ENCODE measurements at regions not wholly inside any gene's neighbourhood (a gene's known extent, or its start where the extent isn't known, plus 50 kb on each side); places are given as distances from the start of the nearest gene placed in this dataset.

GRCh38 chr11:112656772-112657428 lies 304.3 kb upstream of the NCAM1 start:
- no peaks in the 10 kb centered on the region for H3K36me3 ChIP-seq (ENCODE audit: insufficient read depth)
- no peak overlapping the region for H3K9ac ChIP-seq
- no peak overlapping the region for H2AFZ ChIP-seq (ENCODE audit: low read depth)
- H3K27me3 ChIP-seq (ENCODE audit: insufficient read depth, low read depth), result no peaks in the 10 kb centered on the region
- no peak for TF ChIP-seq CTCF (conservative IDR thresholded peaks at IDR 0.05; ENCODE audit: low read depth, low read length)
- H4K20me1 ChIP-seq (ENCODE audit: insufficient read depth), result no peaks in the 10 kb centered on the region
- no peak overlapping the region for H3K4me2 ChIP-seq
- H3K79me2 ChIP-seq (ENCODE audit: insufficient read depth, low read depth), result no peaks in the 10 kb centered on the region
- H3K4me3 ChIP-seq (IDR thresholded peaks at IDR 0.05; ENCODE audit: insufficient read depth, low read depth, low read length), result no peak overlapping the region
- H3K4me1 ChIP-seq (ENCODE audit: low read depth, poor library complexity, severe bottlenecking), result no peaks in the 10 kb centered on the region
- H3K27ac ChIP-seq, result no peak overlapping the region

GRCh38 chr11:112658431-112658878 lies 302.8 kb upstream of the NCAM1 start:
- H3K4me2 ChIP-seq, result no peak overlapping the region
- TF ChIP-seq CTCF (conservative IDR thresholded peaks at IDR 0.05; ENCODE audit: low read depth, low read length), result no peak

GRCh38 chr11:112661146-112661545 lies 300.1 kb upstream of the NCAM1 start:
- Histone ChIP-seq H3K27ac (no peak overlapping the region), H2AFZ (ENCODE audit: low read depth) (no peak overlapping the region), H4K20me1 (ENCODE audit: insufficient read depth) (no peaks in the 10 kb centered on the region), H3K27me3 (ENCODE audit: insufficient read depth, low read depth) (no peaks in the 10 kb centered on the region), H3K79me2 (ENCODE audit: insufficient read depth, low read depth) (no peaks in the 10 kb centered on the region), H3K4me3 (IDR thresholded peaks at IDR 0.05; ENCODE audit: insufficient read depth, low read depth, low read length) (no peak overlapping the region), H3K36me3 (ENCODE audit: insufficient read depth) (no peaks in the 10 kb centered on the region), H3K9ac (no peak overlapping the region), H3K4me2 (no peak overlapping the region), H3K4me1 (ENCODE audit: low read depth, poor library complexity, severe bottlenecking) (no peaks in the 10 kb centered on the region)
- no peak for TF ChIP-seq CTCF (conservative IDR thresholded peaks at IDR 0.05; ENCODE audit: low read depth, low read length)

More at GRCh38 chr11:112658431-112658878, 302.8 kb upstream of the NCAM1 start:
- no peaks in the 10 kb centered on the region for H4K20me1 ChIP-seq (ENCODE audit: insufficient read depth)
- H2AFZ ChIP-seq (ENCODE audit: low read depth), result no peak overlapping the region
- H3K27ac ChIP-seq, result no peak overlapping the region
- no peaks in the 10 kb centered on the region for H3K4me1 ChIP-seq (ENCODE audit: low read depth, poor library complexity, severe bottlenecking)
- no peak overlapping the region for H3K4me3 ChIP-seq (IDR thresholded peaks at IDR 0.05; ENCODE audit: insufficient read depth, low read depth, low read length)
- no peak overlapping the region for H3K9ac ChIP-seq
- H3K79me2 ChIP-seq (ENCODE audit: insufficient read depth, low read depth), result no peaks in the 10 kb centered on the region
- no peaks in the 10 kb centered on the region for H3K36me3 ChIP-seq (ENCODE audit: insufficient read depth)
- H3K27me3 ChIP-seq (ENCODE audit: insufficient read depth, low read depth), result no peaks in the 10 kb centered on the region

- no peaks in the 10 kb centered on the region for H3K36me3 ChIP-seq (ENCODE audit: insufficient read depth)
- no peak overlapping the region for H3K27ac ChIP-seq
- no peak overlapping the region for H3K9ac ChIP-seq
- H4K20me1 ChIP-seq (ENCODE audit: insufficient read depth), result no peaks in the 10 kb centered on the region
- no peaks in the 10 kb centered on the region for H3K79me2 ChIP-seq (ENCODE audit: insufficient read depth, low read depth)
- H3K4me1 ChIP-seq (ENCODE audit: low read depth, poor library complexity, severe bottlenecking), result no peaks in the 10 kb centered on the region
- no peaks in the 10 kb centered on the region for H3K27me3 ChIP-seq (ENCODE audit: insufficient read depth, low read depth)
- H3K4me2 ChIP-seq, result no peak overlapping the region
- no peak for TF ChIP-seq CTCF (conservative IDR thresholded peaks at IDR 0.05; ENCODE audit: low read depth, low read length)
- H3K4me3 ChIP-seq (IDR thresholded peaks at IDR 0.05; ENCODE audit: insufficient read depth, low read depth, low read length), result no peak overlapping the region
- H2AFZ ChIP-seq (ENCODE audit: low read depth), result no peak overlapping the region
Observed at GRCh38 chr11:112661571-112661970, 299.6 kb upstream of the NCAM1 start.
